ENCODE measurements at regions not wholly inside any gene's neighbourhood (a gene's known extent, or its start where the extent isn't known, plus 50 kb on each side); places are given as distances from the start of the nearest gene placed in this dataset.

GRCh38 chr14:39704594-39704993, 272.4 kb upstream of the FBXO33 start:
- no peaks in the 10 kb centered on the region for H3K27me3 ChIP-seq
- intact Hi-C loops (cut with DNase I), result no loop called here
- no peaks in the 10 kb centered on the region for H3K36me3 ChIP-seq
- no peaks in the 10 kb centered on the region for H3K9me3 ChIP-seq
- no peak overlapping the region for H3K27ac ChIP-seq
- 75 to 82% methylated on average over 2 of the region's 2 CpGs for WGBS, 2 donors
- DNase-seq, result no peak
- H3K4me3 ChIP-seq (replicated peaks in 1 of 3), result no peak overlapping the region
- no peaks in the 10 kb centered on the region for H3K4me1 ChIP-seq
- TF ChIP-seq, protein P1, sequence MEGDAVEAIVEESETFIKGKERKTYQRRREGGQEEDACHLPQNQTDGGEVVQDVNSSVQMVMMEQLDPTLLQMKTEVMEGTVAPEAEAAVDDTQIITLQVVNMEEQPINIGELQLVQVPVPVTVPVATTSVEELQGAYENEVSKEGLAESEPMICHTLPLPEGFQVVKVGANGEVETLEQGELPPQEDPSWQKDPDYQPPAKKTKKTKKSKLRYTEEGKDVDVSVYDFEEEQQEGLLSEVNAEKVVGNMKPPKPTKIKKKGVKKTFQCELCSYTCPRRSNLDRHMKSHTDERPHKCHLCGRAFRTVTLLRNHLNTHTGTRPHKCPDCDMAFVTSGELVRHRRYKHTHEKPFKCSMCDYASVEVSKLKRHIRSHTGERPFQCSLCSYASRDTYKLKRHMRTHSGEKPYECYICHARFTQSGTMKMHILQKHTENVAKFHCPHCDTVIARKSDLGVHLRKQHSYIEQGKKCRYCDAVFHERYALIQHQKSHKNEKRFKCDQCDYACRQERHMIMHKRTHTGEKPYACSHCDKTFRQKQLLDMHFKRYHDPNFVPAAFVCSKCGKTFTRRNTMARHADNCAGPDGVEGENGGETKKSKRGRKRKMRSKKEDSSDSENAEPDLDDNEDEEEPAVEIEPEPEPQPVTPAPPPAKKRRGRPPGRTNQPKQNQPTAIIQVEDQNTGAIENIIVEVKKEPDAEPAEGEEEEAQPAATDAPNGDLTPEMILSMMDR (IDR thresholded peaks at IDR 0.05), result no peak
- no peak for TF ChIP-seq POLR2A (IDR thresholded peaks at IDR 0.05)

DNA sequence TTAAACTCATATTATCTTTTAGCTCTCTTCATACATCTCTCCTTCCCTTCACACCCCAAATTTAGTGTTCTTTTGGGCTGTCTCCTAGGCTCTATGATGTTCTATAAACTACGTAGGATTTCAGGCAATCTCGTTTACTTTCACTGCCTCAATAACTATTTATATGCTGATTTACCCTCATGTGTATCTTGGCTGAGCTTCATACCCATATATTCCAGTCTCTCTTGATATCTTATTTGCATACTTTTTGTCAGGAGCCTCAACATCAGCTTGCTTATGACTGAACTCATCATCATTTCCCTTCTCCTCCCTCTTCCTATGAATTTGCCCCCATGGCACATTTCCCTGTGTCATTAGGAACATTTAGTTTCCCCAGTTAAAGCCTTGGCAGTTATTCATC, 262.1 kb upstream of the FBXO33 start:
- TF ChIP-seq, protein P1 (IDR thresholded peaks at IDR 0.05), result no peak
- TF ChIP-seq POLR2A (IDR thresholded peaks at IDR 0.05), result no peak
- Histone ChIP-seq H3K4me1 (no peaks in the 10 kb centered on the region), H3K27ac (no peak overlapping the region), H3K36me3 (no peaks in the 10 kb centered on the region), H3K4me3 (replicated peaks in 1 of 3) (no peak overlapping the region), H3K9me3 (no peaks in the 10 kb centered on the region), H3K27me3 (no peaks in the 10 kb centered on the region)
- no peak for DNase-seq
- WGBS, 2 donors, result 62 to 81% methylated on average over 2 of the region's 2 CpGs
- intact Hi-C loops (cut with DNase I), result no loop called here

GRCh38 chr14:39683691-39684260, 251.5 kb upstream of the FBXO33 start:
- WGBS, 2 donors, result 77 to 80% methylated on average over 3 of the region's 3 CpGs
- Histone ChIP-seq H3K4me1 (no peaks in the 10 kb centered on the region), H3K27ac (no peak overlapping the region), H3K27me3 (no peaks in the 10 kb centered on the region), H3K4me3 (replicated peaks in 1 of 3) (no peak overlapping the region), H3K9me3 (no peaks in the 10 kb centered on the region), H3K36me3 (no peaks in the 10 kb centered on the region)
- no peak for TF ChIP-seq POLR2A (IDR thresholded peaks at IDR 0.05)
- TF ChIP-seq, protein P1 (IDR thresholded peaks at IDR 0.05), result no peak
- intact Hi-C loops (cut with DNase I), result no loop called here
- DNase-seq, result no peak

- WGBS, 2 donors, result 78 to 81% methylated on average over 3 of the region's 3 CpGs
Measured at GRCh38 chr14:39682582-39682981, 250.3 kb upstream of the FBXO33 start.

DNA sequence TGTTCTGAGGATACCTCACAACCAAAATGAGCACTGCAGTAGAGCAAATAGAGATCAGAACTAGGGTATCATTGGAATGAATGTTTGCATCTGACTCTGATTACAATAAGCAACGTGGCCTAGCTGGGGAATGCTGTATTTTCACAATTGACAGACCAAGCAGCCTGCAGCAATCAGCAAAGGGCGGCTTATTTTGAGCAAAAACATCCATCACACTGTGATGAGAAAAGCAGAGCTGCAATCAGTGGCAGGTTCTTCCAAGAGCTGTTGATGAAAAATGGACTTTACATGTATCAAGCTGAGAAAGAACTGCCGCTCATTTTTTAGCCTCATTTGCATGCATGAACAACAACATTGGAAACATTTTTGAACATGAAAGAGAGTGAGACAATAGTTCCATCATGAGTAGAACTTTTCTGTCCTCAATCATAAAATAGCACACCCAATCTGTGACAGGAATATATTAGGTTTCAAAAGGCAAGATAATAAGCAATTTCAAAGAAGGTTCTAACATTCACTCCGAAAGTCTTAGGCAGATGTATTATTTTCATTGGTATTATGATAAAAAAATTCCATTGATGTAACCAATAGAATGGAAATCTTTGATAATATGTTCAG, 249.7 kb upstream of the FBXO33 start:
- Histone ChIP-seq H3K4me1 (no peaks in the 10 kb centered on the region), H3K36me3 (no peaks in the 10 kb centered on the region), H3K9me3 (no peaks in the 10 kb centered on the region), H3K27ac (no peak overlapping the region), H3K27me3 (no peaks in the 10 kb centered on the region), H3K4me3 (replicated peaks in 1 of 3) (no peak overlapping the region)
- intact Hi-C loops (cut with DNase I), result no loop called here
- no peak for DNase-seq
- TF ChIP-seq, protein P1 (IDR thresholded peaks at IDR 0.05), result no peak
- TF ChIP-seq POLR2A (IDR thresholded peaks at IDR 0.05), result no peak
- WGBS, 2 donors, result 67 to 68% methylated on average over 4 of the region's 4 CpGs

More at GRCh38 chr14:39682582-39682981, 250.3 kb upstream of the FBXO33 start:
- DNase-seq, result no peak
- intact Hi-C loops (cut with DNase I), result no loop called here
- Histone ChIP-seq H3K4me3 (replicated peaks in 1 of 3) (no peak overlapping the region), H3K4me1 (no peaks in the 10 kb centered on the region), H3K9me3 (no peaks in the 10 kb centered on the region), H3K27me3 (no peaks in the 10 kb centered on the region), H3K36me3 (no peaks in the 10 kb centered on the region), H3K27ac (no peak overlapping the region)
- TF ChIP-seq, protein P1 (IDR thresholded peaks at IDR 0.05), result no peak
